DND-41 (cell line): ENCODE measurements at regions not wholly inside any gene's neighbourhood (a gene's known extent, or its start where the extent isn't known, plus 50 kb on each side); places are given as distances from the start of the nearest gene placed in this dataset.

Source experiments
- ATAC-seq: fragments of 200-7000 bp; cut with Tn5 transposase; 3 replicates; pipeline ENCODE4 v1.9.1; 2021; ENCODE audit warnings: low read depth; ENCODE audit not compliant: insufficient read depth
- DNase-seq: peaks from one replicate; pipeline ENCODE4 v3.0.0-alpha.2; 2020
- H2AFZ ChIP-seq: 2 replicates; pipeline ENCODE4 v1.6.0; 2012; ENCODE audit warnings: low read depth, low read length
- H3K27ac ChIP-seq: 2 replicates; pipeline ENCODE4 v1.5.1; 2012; ENCODE audit warnings: low read length, inconsistent platforms
- H3K27me3 ChIP-seq: fragments of 200-600 bp; sonication (generic); 2 replicates; pipeline ENCODE4 v1.6.0; 2012; ENCODE audit warnings: low read length, mild to moderate bottlenecking, inconsistent platforms; ENCODE audit not compliant: insufficient read depth, poor library complexity
- H3K36me3 ChIP-seq: 2 replicates; pipeline ENCODE4 v1.5.1; 2012; ENCODE audit warnings: low read length, inconsistent platforms; ENCODE audit not compliant: insufficient read depth
- H3K4me1 ChIP-seq: 2 replicates; pipeline ENCODE4 v1.5.1; 2012; ENCODE audit warnings: mild to moderate bottlenecking, low read length; ENCODE audit not compliant: insufficient read depth
- H3K4me2 ChIP-seq: 2 replicates; pipeline ENCODE4 v1.6.0; 2012; ENCODE audit warnings: mild to moderate bottlenecking, moderate library complexity, low read length, inconsistent platforms; ENCODE audit not compliant: insufficient read depth
- H3K4me3 ChIP-seq, 2 experiments: fragments of 200-600 bp in 1 of 2; shearing (Covaris generic) in 1 of 2; 2 replicates each; pipeline ENCODE4 v1.5.1; 2012 to 2016; ENCODE audit warnings: inconsistent platforms in 2 of 2, low read length in 2 of 2, mild to moderate bottlenecking in 2 of 2, low read depth in 1 of 2, moderate library complexity in 1 of 2
- H3K79me2 ChIP-seq: 2 replicates; pipeline ENCODE4 v1.6.0; 2012; ENCODE audit warnings: low read length, inconsistent platforms; ENCODE audit not compliant: insufficient read depth
- H3K9ac ChIP-seq: 2 replicates; pipeline ENCODE4 v1.6.0; 2012; ENCODE audit warnings: low read depth, mild to moderate bottlenecking, inconsistent platforms, low read length, moderate library complexity
- H3K9me3 ChIP-seq: 2 replicates; pipeline ENCODE4 v1.5.1; 2012; ENCODE audit warnings: low read length, moderate library complexity, mild to moderate bottlenecking, inconsistent platforms; ENCODE audit not compliant: insufficient read depth, severe bottlenecking
- H4K20me1 ChIP-seq: 2 replicates; pipeline ENCODE4 v1.6.0; 2012; ENCODE audit warnings: low read length; ENCODE audit not compliant: insufficient read depth
- CTCF ChIP-seq: IDR thresholded peaks from 2 replicates; pipeline ENCODE4 v1.5.1; 2012; ENCODE audit warnings: borderline replicate concordance, low read length, moderate library complexity, mild to moderate bottlenecking; ENCODE audit not compliant: poor library complexity, severe bottlenecking; ENCODE audit errors: extremely low read depth
- EZH2 ChIP-seq: IDR thresholded peaks from 3 replicates; pipeline ENCODE4 v1.6.1; 2012; ENCODE audit warnings: borderline replicate concordance, low read depth, mild to moderate bottlenecking, moderate library complexity, low read length, inconsistent platforms; ENCODE audit not compliant: severe bottlenecking

GRCh38 chr16:5581908-5582307, 484.3 kb upstream of the EEF2KMT start:
- no peaks in the 10 kb centered on the region for H3K9me3 ChIP-seq
- no peak overlapping the region for H3K9ac ChIP-seq
- no peak for ATAC-seq
- TF ChIP-seq EZH2 (no peak), CTCF (no peak)
- no peak for DNase-seq
- peaks cover 2% of the 10 kb centered on the region; the same call in 1 of the 2 replicates for H4K20me1 ChIP-seq
- H3K27me3 ChIP-seq: no peaks in the 10 kb centered on the region
- no peaks in the 10 kb centered on the region for H3K36me3 ChIP-seq
- H3K79me2 ChIP-seq: no peaks in the 10 kb centered on the region
- H2AFZ ChIP-seq: no peak overlapping the region
- H3K4me2 ChIP-seq: no peak overlapping the region
- no peaks in the 10 kb centered on the region for H3K4me1 ChIP-seq
- H3K27ac ChIP-seq: no peak overlapping the region
- no peak overlapping the region for H3K4me3 ChIP-seq

- H3K9me3 ChIP-seq: no peaks in the 10 kb centered on the region
- no peaks in the 10 kb centered on the region for H3K36me3 ChIP-seq
- DNase-seq (no peak), ATAC-seq (no peak)
- peaks cover 2% of the 10 kb centered on the region; the same call in 1 of the 2 replicates for H4K20me1 ChIP-seq
- no peaks in the 10 kb centered on the region for H3K79me2 ChIP-seq
- H3K4me1 ChIP-seq: no peaks in the 10 kb centered on the region
- TF ChIP-seq CTCF (no peak), EZH2 (no peak)
- no peak overlapping the region for H3K4me3 ChIP-seq
- no peak overlapping the region for H2AFZ ChIP-seq
- H3K27me3 ChIP-seq: no peaks in the 10 kb centered on the region
- H3K4me2 ChIP-seq: no peak overlapping the region
- no peak overlapping the region for H3K27ac ChIP-seq
- no peak overlapping the region for H3K9ac ChIP-seq
Measured at GRCh38 chr16:5581428-5581827, 483.8 kb upstream of the EEF2KMT start.

GRCh38 chr16:5580772-5581171, 483.2 kb upstream of the EEF2KMT start:
- H3K79me2 ChIP-seq: no peaks in the 10 kb centered on the region
- ATAC-seq: no peak
- peaks cover 2% of the 10 kb centered on the region; the same call in 1 of the 2 replicates for H4K20me1 ChIP-seq
- TF ChIP-seq EZH2 (no peak), CTCF (no peak)
- no peak overlapping the region for H3K27ac ChIP-seq
- H3K4me1 ChIP-seq: no peaks in the 10 kb centered on the region
- H2AFZ ChIP-seq: no peak overlapping the region
- H3K9me3 ChIP-seq: no peaks in the 10 kb centered on the region
- no peaks in the 10 kb centered on the region for H3K36me3 ChIP-seq
- H3K4me2 ChIP-seq: no peak overlapping the region
- no peaks in the 10 kb centered on the region for H3K27me3 ChIP-seq
- no peak for DNase-seq
- no peak overlapping the region for H3K4me3 ChIP-seq
- no peak overlapping the region for H3K9ac ChIP-seq

GRCh38 chr16:5580296-5580695, 482.7 kb upstream of the EEF2KMT start:
- H3K9me3 ChIP-seq: no peaks in the 10 kb centered on the region
- DNase-seq (no peak), ATAC-seq (no peak)
- no peak overlapping the region for H3K9ac ChIP-seq
- TF ChIP-seq CTCF (no peak), EZH2 (no peak)
- H2AFZ ChIP-seq: no peak overlapping the region
- no peaks in the 10 kb centered on the region for H3K79me2 ChIP-seq
- H3K4me1 ChIP-seq: no peaks in the 10 kb centered on the region
- H4K20me1 ChIP-seq: peaks cover 2% of the 10 kb centered on the region; the same call in 1 of the 2 replicates
- H3K36me3 ChIP-seq: no peaks in the 10 kb centered on the region
- H3K27ac ChIP-seq: no peak overlapping the region
- peaks cover 2% of the 10 kb centered on the region for H3K27me3 ChIP-seq
- no peak overlapping the region for H3K4me2 ChIP-seq
- H3K4me3 ChIP-seq: no peak overlapping the region
